HuH-7 (cell line): ENCODE measurements at regions not wholly inside any gene's neighbourhood (a gene's known extent, or its start where the extent isn't known, plus 50 kb on each side); places are given as distances from the start of the nearest gene placed in this dataset.
"Not testable (repeated sequence)": the region's sequence is repeated elsewhere in the genome, so short reads cannot be mapped to it uniquely, and the experiment has no call there.

ENCODE experiments used
- DNase-seq: peaks from one replicate; pipeline ENCODE4 v3.0.0; 2011; ENCODE audit warnings: low spot score

GRCh38 chr11:87462171-87462570 is 424.4 kb downstream of the TMEM135 start:
- DNase-seq, result no peak

GRCh38 chr11:87460842-87461637 is 423.3 kb downstream of the TMEM135 start:
- no peak for DNase-seq

- DNase-seq, result no peak
Measured at GRCh38 chr11:87460279-87460678, 422.5 kb downstream of the TMEM135 start.

- no peak for DNase-seq
Measured at GRCh38 chr11:87459351-87459750, 421.6 kb downstream of the TMEM135 start.

- DNase-seq, result no peak
Measured at GRCh38 chr11:87456499-87456898, 418.8 kb downstream of the TMEM135 start.

- no peak for DNase-seq
Measured at GRCh38 chr11:87455180-87455579, 417.4 kb downstream of the TMEM135 start.

- DNase-seq, result no peak
Measured at GRCh38 chr11:87454241-87454640, 416.5 kb downstream of the TMEM135 start.

- DNase-seq, result no peak
Measured at GRCh38 chr11:87453531-87454089, 415.9 kb downstream of the TMEM135 start.

- not testable (repeated sequence) for DNase-seq
Measured at GRCh38 chr11:87452025-87452424, 414.3 kb downstream of the TMEM135 start.

- DNase-seq, result no peak
Measured at GRCh38 chr11:87451395-87451794, 413.7 kb downstream of the TMEM135 start.

- DNase-seq, result no peak
Measured at GRCh38 chr11:87447606-87448005, 409.9 kb downstream of the TMEM135 start.

GRCh38 chr11:87444993-87445392 is 407.3 kb downstream of the TMEM135 start:
- DNase-seq, result no peak

GRCh38 chr11:87443707-87444106 is 406.0 kb downstream of the TMEM135 start:
- no peak for DNase-seq

- no peak for DNase-seq
Measured at GRCh38 chr11:87440076-87440770, 402.5 kb downstream of the TMEM135 start.

GRCh38 chr11:87438416-87438815 is 400.7 kb downstream of the TMEM135 start:
- no peak for DNase-seq

GRCh38 chr11:87437844-87438223 is 400.1 kb downstream of the TMEM135 start:
- DNase-seq, result no peak

GRCh38 chr11:87437133-87437843 is 399.6 kb downstream of the TMEM135 start:
- no peak for DNase-seq

GRCh38 chr11:87432022-87432421 is 394.3 kb downstream of the TMEM135 start:
- DNase-seq, result no peak

GRCh38 chr11:87431392-87431791 is 393.7 kb downstream of the TMEM135 start:
- no peak for DNase-seq

GRCh38 chr11:87430821-87431220 is 393.1 kb downstream of the TMEM135 start:
- no peak for DNase-seq

GRCh38 chr11:87429996-87430395 is 392.3 kb downstream of the TMEM135 start:
- no peak for DNase-seq

- DNase-seq, result no peak
Measured at GRCh38 chr11:87428266-87428665, 390.5 kb downstream of the TMEM135 start.

GRCh38 chr11:87425943-87426342 is 388.2 kb downstream of the TMEM135 start:
- DNase-seq, result no peak
